ENCODE measurements at regions not wholly inside any gene's neighbourhood (a gene's known extent, or its start where the extent isn't known, plus 50 kb on each side); places are given as distances from the start of the nearest gene placed in this dataset.

DNA sequence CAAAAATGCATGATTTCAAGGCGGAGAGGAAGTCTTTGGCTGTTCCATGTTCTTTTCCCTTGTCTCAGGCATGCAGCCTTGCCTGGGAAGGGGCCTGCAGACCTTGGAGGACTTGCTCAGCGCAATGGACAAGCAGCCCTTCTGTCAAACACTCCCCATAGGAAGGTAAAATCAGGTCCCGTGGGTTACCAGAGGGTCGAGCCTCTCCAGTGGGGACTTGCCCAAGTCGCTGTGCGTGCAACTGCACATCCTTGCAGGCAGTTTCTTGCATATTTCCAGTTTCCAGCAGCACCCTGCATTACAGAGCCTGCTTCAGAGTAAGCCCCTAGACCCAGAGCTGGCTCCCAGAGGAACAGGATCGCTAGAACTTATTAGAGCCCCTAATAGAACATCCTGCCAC is 75.5 kb upstream of the KLF13 start:
- DNase-seq (ENCODE audit: low read depth): no peak
- no peak overlapping the region for H3K4me3 ChIP-seq (ENCODE audit: low read length)
- TF ChIP-seq, protein P1, sequence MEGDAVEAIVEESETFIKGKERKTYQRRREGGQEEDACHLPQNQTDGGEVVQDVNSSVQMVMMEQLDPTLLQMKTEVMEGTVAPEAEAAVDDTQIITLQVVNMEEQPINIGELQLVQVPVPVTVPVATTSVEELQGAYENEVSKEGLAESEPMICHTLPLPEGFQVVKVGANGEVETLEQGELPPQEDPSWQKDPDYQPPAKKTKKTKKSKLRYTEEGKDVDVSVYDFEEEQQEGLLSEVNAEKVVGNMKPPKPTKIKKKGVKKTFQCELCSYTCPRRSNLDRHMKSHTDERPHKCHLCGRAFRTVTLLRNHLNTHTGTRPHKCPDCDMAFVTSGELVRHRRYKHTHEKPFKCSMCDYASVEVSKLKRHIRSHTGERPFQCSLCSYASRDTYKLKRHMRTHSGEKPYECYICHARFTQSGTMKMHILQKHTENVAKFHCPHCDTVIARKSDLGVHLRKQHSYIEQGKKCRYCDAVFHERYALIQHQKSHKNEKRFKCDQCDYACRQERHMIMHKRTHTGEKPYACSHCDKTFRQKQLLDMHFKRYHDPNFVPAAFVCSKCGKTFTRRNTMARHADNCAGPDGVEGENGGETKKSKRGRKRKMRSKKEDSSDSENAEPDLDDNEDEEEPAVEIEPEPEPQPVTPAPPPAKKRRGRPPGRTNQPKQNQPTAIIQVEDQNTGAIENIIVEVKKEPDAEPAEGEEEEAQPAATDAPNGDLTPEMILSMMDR (conservative IDR thresholded peaks at IDR 0.05; ENCODE audit: low read length): no peak

- no peak overlapping the region for H3K4me3 ChIP-seq (ENCODE audit: low read length)
- DNase-seq (ENCODE audit: low read depth): no peak
- TF ChIP-seq, protein P1 (conservative IDR thresholded peaks at IDR 0.05; ENCODE audit: low read length): no peak
These were observed 74.4 kb upstream of the KLF13 start for GRCh38 chr15:31252171-31252785.

DNA sequence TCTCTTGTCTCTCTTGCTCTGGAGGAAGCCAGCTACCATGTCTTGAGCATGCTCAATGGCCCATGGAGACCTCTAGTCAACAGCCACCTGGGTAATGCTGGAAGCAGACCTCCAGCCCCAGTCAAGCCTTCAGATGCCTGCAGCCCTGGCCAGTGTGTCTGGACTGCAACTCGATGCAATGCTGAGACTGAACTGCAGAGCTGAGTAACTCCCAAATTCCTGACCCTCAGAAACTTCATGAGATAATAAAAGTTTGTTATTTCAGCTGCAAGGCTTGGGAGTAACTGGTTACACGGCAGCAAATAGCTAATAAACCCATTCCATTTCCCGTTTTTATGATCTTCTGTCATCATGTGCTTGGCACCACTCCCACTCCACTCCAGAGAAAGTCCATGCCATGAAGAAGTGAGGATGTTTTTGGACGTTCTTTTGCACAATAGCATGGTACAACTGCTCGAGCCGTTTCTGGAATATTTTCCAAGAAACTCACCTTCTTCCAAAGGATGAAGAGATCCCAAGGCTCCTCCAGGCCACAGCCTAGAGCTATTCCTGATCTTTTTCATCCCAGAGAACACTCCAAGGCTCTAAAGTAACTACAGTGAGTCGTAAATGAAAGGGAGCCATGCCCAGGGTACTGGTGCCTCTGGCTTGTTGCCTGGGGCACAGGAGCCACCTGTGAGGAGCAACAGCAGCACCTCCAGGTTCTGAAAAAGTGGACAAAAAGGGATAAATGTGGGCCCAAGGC is 72.0 kb upstream of the KLF13 start:
- peak; percentile 81 for DNase-seq (ENCODE audit: low read depth)
- no peak overlapping the region for H3K4me3 ChIP-seq (ENCODE audit: low read length)
- TF ChIP-seq, protein P1 (conservative IDR thresholded peaks at IDR 0.05; ENCODE audit: low read length): 0 out of 2 replicates have a peak, but pooled peaks have one; percentile 11

DNA sequence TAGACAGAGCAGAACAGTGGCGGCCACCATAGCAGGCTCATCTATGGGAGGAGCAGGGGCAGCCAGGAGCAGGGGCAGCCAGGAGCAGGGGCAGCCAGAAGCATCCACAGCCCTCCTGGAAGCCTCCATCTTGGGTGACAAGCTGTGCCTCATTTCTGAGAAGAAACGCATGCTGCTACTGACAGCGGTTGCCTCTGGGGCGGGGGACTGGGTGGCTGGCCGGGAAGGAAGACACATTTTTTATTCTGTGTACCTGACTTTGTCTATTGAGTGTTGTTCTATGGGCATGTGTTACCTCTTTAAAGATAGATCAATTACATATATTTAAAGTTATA is 71.5 kb upstream of the KLF13 start:
- DNase-seq (ENCODE audit: low read depth): no peak
- H3K4me3 ChIP-seq (ENCODE audit: low read length): no peak overlapping the region
- TF ChIP-seq, protein P1 (conservative IDR thresholded peaks at IDR 0.05; ENCODE audit: low read length): no peak

DNA sequence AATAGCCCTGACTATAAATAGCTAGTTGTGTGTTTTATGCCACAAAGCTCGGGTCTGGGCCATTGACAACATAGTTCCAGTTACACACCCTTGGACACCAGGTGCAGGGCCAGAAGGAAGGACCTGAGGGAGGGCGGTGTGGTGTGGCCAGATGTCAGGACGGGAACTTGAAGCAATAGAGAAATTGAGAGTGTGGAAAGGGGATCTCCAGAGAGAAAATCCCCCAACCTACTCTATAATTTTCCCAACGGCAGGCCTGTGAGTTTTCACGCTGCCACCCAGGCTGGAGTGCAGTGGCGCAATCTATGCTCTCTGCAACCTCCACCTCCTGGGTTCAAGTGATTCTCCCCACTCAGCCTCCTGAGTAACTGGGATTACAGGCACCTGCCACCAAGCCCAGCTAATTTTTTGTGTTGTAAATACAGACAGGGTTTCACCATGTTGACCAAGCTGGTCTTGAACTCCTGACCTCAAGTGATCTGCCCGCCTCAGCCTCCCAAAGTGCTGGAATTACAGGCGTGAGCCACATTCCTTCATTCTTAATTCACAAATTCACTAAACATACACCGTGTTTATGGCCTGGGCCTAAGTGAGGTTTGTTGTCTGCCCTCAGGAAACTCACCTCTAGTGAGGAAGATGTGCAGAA is 70.8 kb upstream of the KLF13 start:
- TF ChIP-seq, protein P1 (conservative IDR thresholded peaks at IDR 0.05; ENCODE audit: low read length): no peak
- H3K4me3 ChIP-seq (ENCODE audit: low read length): no peak overlapping the region
- no peak for DNase-seq (ENCODE audit: low read depth)

- no peak overlapping the region for H3K4me3 ChIP-seq (ENCODE audit: low read length)
- no peak for DNase-seq (ENCODE audit: low read depth)
These were observed 70.0 kb upstream of the KLF13 start for GRCh38 chr15:31256378-31257265.

More at GRCh38 chr15:31256378-31257265, 70.0 kb upstream of the KLF13 start:
- TF ChIP-seq, protein P1 (conservative IDR thresholded peaks at IDR 0.05; ENCODE audit: low read length): no peak

Data from AG10803 (cell line).